Inferior parietal cortex (tissue), 1 donor: ENCODE measurements at regions not wholly inside any gene's neighbourhood (a gene's known extent, or its start where the extent isn't known, plus 50 kb on each side); places are given as distances from the start of the nearest gene placed in this dataset.
"Not testable (repeated sequence)": the region's sequence is repeated elsewhere in the genome, so short reads cannot be mapped to it uniquely, and the experiment has no call there.

Source experiments
- DNase-seq: peaks from one replicate; pipeline ENCODE4 v3.0.0-alpha.2; 2016; ENCODE audit errors: extremely low spot score

DNA sequence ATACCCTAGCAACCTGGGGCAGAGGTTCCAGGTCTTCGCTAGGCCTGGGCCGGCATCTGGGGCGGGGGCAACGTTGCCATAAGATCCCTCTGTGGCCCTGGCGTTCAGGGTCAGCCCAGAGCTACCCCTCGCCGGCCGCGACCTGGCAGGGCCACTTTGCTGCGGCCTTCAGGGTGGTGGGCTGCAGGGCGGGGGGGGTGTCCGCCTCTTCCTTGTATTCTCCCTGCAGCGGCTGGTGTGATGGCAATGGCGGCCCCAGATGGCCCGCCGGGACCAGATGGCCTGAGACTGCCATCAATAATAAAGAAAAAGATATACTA is 539.2 kb upstream of the POT1 start:
- DNase-seq = no peak

DNA sequence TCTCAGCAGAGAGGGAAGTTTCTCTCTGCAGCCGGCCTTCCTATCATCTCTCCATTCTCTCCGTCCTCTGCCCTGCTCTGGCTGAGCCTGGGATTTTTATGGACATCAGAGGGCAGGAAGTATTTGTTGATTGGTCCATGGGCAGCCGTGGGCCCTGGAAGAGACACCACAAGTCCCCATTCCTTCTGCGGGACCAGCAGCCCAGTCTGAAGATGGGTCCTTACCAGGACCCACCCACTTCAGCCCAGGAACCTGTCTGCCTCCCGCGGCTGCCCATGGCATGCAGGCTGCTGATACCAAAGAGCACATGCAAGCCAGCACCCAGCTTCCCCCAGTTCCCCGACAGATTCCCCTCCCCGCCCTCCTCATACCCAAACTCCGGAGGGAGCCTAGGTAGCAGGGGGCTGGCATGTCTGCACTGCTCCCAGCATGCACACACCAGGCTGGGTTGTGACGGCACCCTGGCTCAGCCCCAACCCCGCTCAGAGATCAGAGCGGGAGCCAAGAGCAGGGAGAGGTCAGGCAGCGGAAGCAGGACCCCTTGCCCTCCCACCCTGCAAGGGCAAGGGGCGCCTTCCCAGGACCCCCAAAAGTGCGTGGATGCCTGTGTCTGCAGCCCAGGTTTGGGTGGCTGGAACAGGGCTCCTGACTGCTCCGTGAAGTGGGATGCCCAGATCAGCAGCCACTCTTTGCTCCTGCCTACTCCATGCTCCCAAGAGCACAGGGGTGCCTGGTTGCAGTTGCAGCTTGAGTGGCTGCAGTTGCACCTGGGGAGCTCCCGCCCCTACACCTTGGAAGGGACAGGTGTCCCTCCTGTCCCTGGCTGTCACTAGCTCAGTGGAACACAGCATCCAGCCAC is 538.6 kb upstream of the POT1 start:
- DNase-seq = no peak

DNA sequence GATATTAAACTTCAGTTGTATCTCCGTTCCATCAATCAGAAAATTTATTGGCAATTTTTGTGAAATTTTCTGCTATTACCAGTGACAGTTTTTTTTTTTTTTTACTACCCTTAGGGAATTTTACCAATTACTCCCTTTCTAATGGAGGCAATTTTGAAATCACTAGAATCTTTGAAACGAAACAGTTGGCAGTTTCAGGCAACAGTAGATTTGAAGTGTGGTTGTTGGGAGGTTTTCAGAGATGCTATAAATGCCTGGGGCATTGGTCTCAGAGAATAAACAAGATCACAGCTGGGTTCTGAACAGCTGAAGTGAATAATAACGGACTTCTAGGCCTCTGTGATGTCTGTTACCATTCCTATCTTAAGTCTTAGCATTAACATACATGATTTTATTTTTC is 535.9 kb upstream of the POT1 start:
- no peak for DNase-seq

GRCh38 chr7:125462615-125463014 is 533.0 kb upstream of the POT1 start:
- DNase-seq = no peak

GRCh38 chr7:125459038-125459437 is 529.4 kb upstream of the POT1 start:
- no peak for DNase-seq

DNA sequence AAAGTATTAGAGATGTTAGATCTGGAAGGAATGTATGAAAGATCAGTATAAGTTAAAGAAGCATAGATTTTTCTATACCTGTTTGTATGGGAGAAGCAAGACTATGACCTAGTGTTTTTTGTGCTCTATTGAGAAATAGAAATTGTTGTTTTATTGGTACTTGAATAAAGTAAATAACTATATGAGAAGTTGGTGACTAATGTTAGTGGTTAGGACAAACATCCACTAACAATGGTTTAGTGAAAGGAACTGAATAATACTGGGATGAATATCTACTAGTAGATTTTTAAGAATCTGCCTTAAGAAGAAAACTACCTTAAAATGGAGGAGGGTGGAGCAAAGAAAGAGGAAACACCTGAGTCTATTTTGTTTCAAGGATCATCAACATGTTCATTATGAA is 521.1 kb upstream of the POT1 start:
- DNase-seq = no peak

- no peak for DNase-seq
Measured at GRCh38 chr7:125445836-125446235, 516.2 kb upstream of the POT1 start.

DNA sequence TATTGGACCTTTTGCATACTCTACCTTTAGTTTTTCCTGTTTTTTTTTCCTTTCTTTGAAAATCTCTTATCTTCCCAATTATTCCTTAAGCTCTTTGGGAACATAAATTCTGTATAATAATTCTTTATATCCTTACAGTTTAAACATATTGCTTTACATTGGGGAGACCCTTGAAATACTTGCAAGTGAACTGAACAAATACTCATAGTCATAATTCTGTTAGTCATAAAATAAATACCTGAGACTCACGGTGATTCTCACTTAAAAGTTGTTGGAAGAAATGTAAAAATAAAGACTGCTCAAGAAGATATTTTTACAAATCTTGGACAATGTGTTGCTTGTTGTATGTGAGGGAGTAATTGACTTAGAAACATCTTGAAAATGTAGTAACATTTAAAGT is 515.2 kb upstream of the POT1 start:
- DNase-seq = no peak

- no peak for DNase-seq
Measured at GRCh38 chr7:125436220-125436619, 506.6 kb upstream of the POT1 start.

DNA sequence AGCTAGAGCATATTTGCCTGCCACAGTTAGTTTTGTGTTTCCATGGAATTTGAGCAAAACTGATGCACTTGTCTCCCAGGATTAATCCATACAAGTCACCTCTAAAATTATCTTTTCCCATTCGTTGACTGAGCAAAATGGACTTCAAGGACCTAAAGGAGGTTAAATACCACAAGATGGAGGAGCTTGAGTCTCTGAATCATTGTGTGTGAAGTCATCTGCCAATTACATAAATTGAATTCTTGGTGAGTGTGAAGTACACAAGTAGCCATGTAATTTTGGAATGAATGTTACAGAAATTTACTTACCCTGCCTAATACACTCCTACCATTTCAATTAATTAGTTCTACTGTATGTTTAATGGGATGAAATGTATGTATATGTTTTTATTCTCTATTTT is 501.7 kb upstream of the POT1 start:
- no peak for DNase-seq

DNA sequence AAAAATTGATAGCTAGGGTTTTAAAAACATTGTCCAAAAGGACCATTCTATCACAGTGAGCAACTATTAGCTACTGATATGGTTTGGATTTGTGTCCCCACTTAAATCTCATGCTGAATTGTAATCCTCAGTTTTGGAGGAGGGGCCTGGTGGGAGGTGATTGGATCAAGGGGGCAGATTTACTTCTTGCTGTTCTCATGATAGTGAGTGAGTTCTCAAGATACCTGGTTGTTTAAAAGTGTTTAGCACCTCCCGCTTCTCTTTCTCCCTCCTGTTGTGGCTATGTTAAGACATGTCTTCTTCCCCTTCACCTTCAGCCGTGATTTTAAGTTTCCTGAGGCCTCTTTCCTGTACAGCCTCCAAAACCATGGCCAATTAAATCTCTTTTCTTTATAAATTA is 500.4 kb upstream of the POT1 start:
- DNase-seq = no peak

DNA sequence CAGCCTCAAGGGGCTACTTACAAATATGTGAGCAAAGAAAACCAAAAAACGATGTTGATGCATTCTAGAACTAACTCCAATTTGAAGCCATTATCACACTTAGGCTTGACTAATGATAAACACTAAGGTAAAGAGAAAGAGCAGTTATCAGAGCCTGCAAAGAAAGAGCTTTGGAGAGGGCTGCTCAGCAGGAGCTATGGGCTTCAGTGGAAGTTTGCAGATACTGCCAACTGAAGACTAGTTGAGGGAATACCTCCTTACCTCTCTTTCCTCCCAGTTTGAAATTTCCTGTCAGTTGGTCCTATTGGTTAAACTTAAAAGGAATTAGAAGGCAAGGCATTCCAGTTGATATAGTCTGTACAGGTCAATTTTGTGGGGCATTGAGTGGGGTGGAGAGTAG is 498.1 kb upstream of the POT1 start:
- no peak for DNase-seq

DNA sequence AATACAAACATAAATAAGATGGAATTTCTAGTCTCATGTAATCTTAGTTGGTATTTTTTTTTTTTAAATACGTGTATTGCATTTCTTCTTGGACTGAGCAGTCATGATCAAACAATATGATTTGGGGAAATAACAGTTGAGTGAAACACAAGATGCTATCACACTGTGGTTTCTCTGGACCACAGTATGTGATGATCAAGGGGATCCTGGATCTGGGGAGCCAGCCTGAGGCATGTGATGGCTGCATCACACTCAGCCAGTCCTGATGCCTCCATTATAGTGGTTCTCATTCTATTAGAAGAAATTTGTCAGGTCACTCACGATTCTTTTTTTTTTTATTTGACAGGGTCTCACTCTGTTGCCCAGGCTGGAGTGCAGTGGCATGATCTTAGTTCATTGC is 495.9 kb upstream of the POT1 start:
- DNase-seq = no peak

- DNase-seq = no peak
Measured at GRCh38 chr7:125424721-125425120, 495.1 kb upstream of the POT1 start.

GRCh38 chr7:125423458-125424155 is 494.0 kb upstream of the POT1 start:
- DNase-seq = no peak

DNA sequence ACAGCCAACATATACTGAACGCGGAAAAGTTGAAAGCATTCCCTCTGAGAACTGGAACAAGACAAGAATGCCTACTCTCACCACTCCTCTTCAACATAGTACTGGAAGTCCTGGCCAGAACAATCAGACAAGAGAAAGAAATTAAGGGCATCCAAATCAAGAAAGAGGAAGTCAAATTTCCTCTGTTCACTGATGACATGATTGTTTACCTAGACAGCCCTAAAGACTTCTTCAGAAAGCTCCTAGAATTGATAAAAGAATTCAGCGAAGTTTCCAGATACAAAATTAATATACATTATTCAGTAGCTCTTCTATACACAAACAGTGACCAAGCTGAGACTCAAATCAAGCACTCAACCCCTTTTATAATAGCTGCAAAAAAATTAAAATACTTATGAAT is 491.8 kb upstream of the POT1 start:
- DNase-seq = not testable (repeated sequence)

- no peak for DNase-seq
Measured at GRCh38 chr7:125412890-125413665, 483.5 kb upstream of the POT1 start.

DNA sequence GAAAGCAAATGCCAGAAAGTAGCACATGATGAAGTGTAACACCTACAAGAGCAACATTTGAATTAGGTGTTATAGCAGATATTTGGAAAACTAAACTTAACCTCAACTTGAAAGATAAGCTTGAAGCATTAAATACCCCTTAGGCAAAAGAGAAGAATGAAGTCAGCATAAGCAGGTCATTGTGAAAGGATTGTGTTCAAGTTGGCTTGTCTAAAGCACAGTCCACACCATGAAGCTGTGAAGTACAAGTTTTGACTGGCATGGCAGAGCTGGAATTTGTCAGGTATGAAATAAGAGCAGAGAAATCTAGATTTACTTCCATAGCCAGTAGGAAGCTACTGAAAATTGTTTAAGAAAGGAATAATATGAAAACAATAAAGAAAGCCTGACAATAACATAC is 480.3 kb upstream of the POT1 start:
- no peak for DNase-seq

DNA sequence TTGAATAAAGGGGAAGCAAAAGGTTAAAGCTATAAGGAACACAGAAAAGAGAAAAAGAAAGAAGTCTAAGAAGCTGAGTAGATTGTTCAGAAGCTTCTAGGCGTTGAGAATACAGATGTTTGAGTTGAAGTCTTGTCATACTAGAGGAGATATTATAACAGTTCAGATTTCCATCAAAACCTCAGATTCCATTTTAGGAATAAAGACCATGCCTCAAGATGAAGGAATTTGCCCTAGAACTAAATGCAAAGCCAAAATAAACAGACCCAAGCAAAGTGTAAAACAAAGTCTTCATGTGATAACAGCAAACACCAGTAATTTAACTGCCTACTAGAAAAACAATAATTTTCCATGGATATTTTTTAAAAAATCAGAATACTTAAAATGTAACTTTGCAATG is 476.5 kb upstream of the POT1 start:
- no peak for DNase-seq

GRCh38 chr7:125399408-125399807 is 469.8 kb upstream of the POT1 start:
- no peak for DNase-seq

DNA sequence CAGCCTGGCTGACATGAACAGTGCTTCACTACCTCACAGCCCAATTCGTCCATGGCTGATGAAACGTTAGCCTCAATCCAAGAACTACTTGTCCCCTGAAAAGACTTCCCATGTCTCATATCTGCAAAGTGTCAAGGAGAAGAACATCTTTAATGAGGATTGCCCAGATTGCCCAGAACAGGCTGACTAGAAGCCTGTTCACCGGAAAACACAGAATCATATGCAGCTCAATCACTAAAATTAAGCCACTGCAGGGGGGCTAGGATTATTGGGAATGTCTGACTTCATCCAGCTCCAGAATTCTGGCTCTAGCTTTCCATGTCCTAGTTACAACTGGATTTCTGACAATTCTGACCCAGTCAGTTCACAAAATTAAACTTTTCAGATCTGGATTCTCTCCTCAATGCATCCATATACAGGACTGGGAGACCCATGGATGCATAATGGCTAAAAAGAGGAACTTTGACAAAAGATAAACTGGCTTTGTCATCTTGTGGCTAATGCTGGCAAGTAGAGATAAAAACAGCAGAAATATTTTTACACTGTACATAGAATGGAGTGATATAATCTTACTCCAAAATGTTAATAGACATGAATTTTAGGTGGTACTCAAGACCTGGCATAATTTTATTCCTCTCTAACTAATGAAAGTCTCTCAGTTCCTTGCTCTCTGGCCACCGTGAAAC is 467.0 kb upstream of the POT1 start:
- DNase-seq = no peak

- no peak for DNase-seq
Measured at GRCh38 chr7:125391921-125392320, 462.3 kb upstream of the POT1 start.
